HepG2 (cell line): ENCODE measurements at regions not wholly inside any gene's neighbourhood (a gene's known extent, or its start where the extent isn't known, plus 50 kb on each side); places are given as distances from the start of the nearest gene placed in this dataset.

Source experiments
- ATAC-seq: fragments of 200-7000 bp; cut with Tn5 transposase; 3 replicates; pipeline ENCODE4 v1.9.1; 2020; ENCODE audit warnings: mild to moderate bottlenecking, moderate library complexity
- BruUV-seq: library from RNA; stranded (reverse); fragments of 400-500 nt; replicated peaks from 2 replicates; lab custom pipeline; 2021; lab: Mats Ljungman, UMichigan
- CTCF ChIA-PET: fragments of 300-600 bp; formaldehyde crosslinking; extraction: SDS; loops from one replicate; lab custom pipeline; 2021; ENCODE audit warnings: low total read pairs, inconsistent platforms, low intra/inter-chr PET ratio; lab: Yijun Ruan, JAX
- POLR2A ChIA-PET: fragments of 350-600 bp; sonication (Branson Sonifier 250); formaldehyde crosslinking; loops from one replicate; lab custom pipeline; 2020; ENCODE audit warnings: antibody characterized with exemption, inconsistent platforms; lab: Yijun Ruan, JAX
- DNase-seq: peaks from one replicate; pipeline ENCODE4 v3.0.0-alpha.2; 2015; ENCODE audit warnings: low spot score
- FAIRE-seq: peaks from 3 replicates; lab custom pipeline; 2011; peaks lifted over from hg19 to GRCh38; lab: Jason Lieb, UNC
- H2AFZ ChIP-seq: one replicate; pipeline ENCODE4 v1.6.1; 2011; ENCODE audit warnings: low read length, inconsistent platforms
- H3K27ac ChIP-seq: fragments of 300-600 bp; 3 replicates; pipeline ENCODE4 v1.8.0; 2011; ENCODE audit warnings: mixed run types, mild to moderate bottlenecking, mixed read lengths, low read length, inconsistent platforms; ENCODE audit not compliant: insufficient read depth; ENCODE audit errors: extremely low read length
- H3K27me3 ChIP-seq, 2 experiments: fragments of 200-600 bp in 1 of 2; 2 replicates in 1 of 2; 3 replicates in 1 of 2; pipeline versions ENCODE4 v1.6.0 to v1.8.0; 2011; ENCODE audit warnings: low read length in 2 of 2, mild to moderate bottlenecking in 2 of 2, moderate library complexity in 2 of 2, inconsistent platforms in 1 of 2; ENCODE audit not compliant: insufficient read depth in 2 of 2, control insufficient read depth in 1 of 2
- H3K36me3 ChIP-seq, 2 experiments: fragments of 200-600 bp in 1 of 2; replicated peaks in 1 of 2; 2 replicates in 1 of 2; 3 replicates in 1 of 2; pipeline versions ENCODE4 v1.5.1 to v1.8.0; 2011; ENCODE audit warnings: low read length in 2 of 2, inconsistent platforms in 1 of 2; ENCODE audit not compliant: insufficient read depth in 2 of 2, control insufficient read depth in 1 of 2
- H3K4me1 ChIP-seq: 2 replicates; pipeline ENCODE4 v1.5.1; 2012; ENCODE audit warnings: low read length, inconsistent platforms; ENCODE audit not compliant: insufficient read depth
- H3K4me2 ChIP-seq: 2 replicates; pipeline ENCODE4 v1.6.0; 2011; ENCODE audit warnings: low read depth, low read length, inconsistent platforms
- H3K4me3 ChIP-seq, 3 experiments: fragments of 200-600 bp in 1 of 3; sonication (generic), shearing (Covaris generic) in 1 of 3; replicated peaks in 1 of 3; 2 replicates each; pipeline ENCODE4 v1.5.1; 2011 to 2016; ENCODE audit warnings: low read length in 3 of 3, inconsistent platforms in 2 of 3, low read depth in 2 of 3, mild to moderate bottlenecking in 2 of 3, control low read depth in 1 of 3, mixed read lengths in 1 of 3; ENCODE audit not compliant: insufficient read depth in 1 of 3
- H3K79me2 ChIP-seq: one replicate; pipeline ENCODE4 v1.6.1; 2011; ENCODE audit warnings: low read length, inconsistent platforms; ENCODE audit not compliant: insufficient read depth
- H3K9ac ChIP-seq: 2 replicates; pipeline ENCODE4 v1.6.0; 2011; ENCODE audit warnings: mild to moderate bottlenecking, low read depth, low read length, inconsistent platforms; ENCODE audit not compliant: insufficient read depth
- H3K9me3 ChIP-seq: 2 replicates; pipeline ENCODE4 v1.5.1; 2012; ENCODE audit warnings: mild to moderate bottlenecking, low read length
- H4K20me1 ChIP-seq: 2 replicates; pipeline ENCODE4 v1.6.0; 2011; ENCODE audit warnings: inconsistent platforms, mild to moderate bottlenecking, low read length, moderate library complexity; ENCODE audit not compliant: insufficient read depth
- MYC ChIP-seq: sonication (generic); formaldehyde crosslinking; IDR thresholded peaks from 2 replicates; pipeline ENCODE4 v1.9.0; 2021; ENCODE audit warnings: missing genetic modification reagents, borderline replicate concordance
- YY1 ChIP-seq: IDR thresholded peaks from 2 replicates; pipeline ENCODE4 v1.6.1; 2011; ENCODE audit warnings: low read length, low read depth, moderate library complexity, mild to moderate bottlenecking; ENCODE audit not compliant: insufficient read depth, insufficient replicate concordance
- ZC3H13 ChIP-seq: sonication (generic); formaldehyde crosslinking; IDR thresholded peaks from 2 replicates; pipeline ENCODE4 v1.8.1; 2023; ENCODE audit warnings: mild to moderate bottlenecking, missing genetic modification reagents, moderate library complexity
- ZNF44 ChIP-seq: sonication (generic); formaldehyde crosslinking; IDR thresholded peaks from 2 replicates; pipeline ENCODE4 v1.5.1; 2020; ENCODE audit warnings: mild to moderate bottlenecking, missing genetic modification reagents
- ZNF510 ChIP-seq: sonication (generic); formaldehyde crosslinking; IDR thresholded peaks from 2 replicates; pipeline ENCODE4 v1.4.0; 2020; ENCODE audit warnings: low read depth, mild to moderate bottlenecking, missing genetic modification reagents
- ZNF781 ChIP-seq: sonication (generic); formaldehyde crosslinking; IDR thresholded peaks from 2 replicates; pipeline ENCODE4 v1.5.1; 2020; ENCODE audit warnings: borderline replicate concordance, mild to moderate bottlenecking, missing genetic modification reagents; ENCODE audit errors: not compliant biosample characterization
- WGBS: methylation state at CpG from one replicate; pipeline ENCODE4 v1.1.6; 2017; ENCODE audit warnings: low lambda C conversion rate; 5-methylcytosine and 5-hydroxymethylcytosine counted together
- in situ Hi-C: cut with HindIII; loops from 2 replicates; pipeline ENCODE4 v1.10.0; 2017; ENCODE audit warnings: low pct_unique_long_range_greater_than_20kb; ENCODE audit not compliant: extremely low pct_ligation_motif_present
- intact Hi-C: fragments of 100-400 bp; cut with micrococcal nuclease; formaldehyde crosslinking; loops from one replicate; pipeline ENCODE4 v1.10.0; 2022; ENCODE audit not compliant: unreplicated experiment
- TF ChIP-seq, protein P1 (sequence below): IDR thresholded peaks from 2 replicates; pipeline ENCODE4 v1.6.1; 2016; ENCODE audit warnings: low read depth
- TF ChIP-seq, protein P2 (sequence below): sonication (generic); formaldehyde crosslinking; IDR thresholded peaks from 2 replicates; pipeline ENCODE4 v1.4.0; 2020; ENCODE audit warnings: mild to moderate bottlenecking, missing genetic modification reagents
- TF ChIP-seq, protein P3 (sequence below): sonication (generic); formaldehyde crosslinking; IDR thresholded peaks from 2 replicates; pipeline ENCODE4 v1.4.0; 2020; ENCODE audit warnings: mild to moderate bottlenecking, low read depth, missing genetic modification reagents

DNA sequence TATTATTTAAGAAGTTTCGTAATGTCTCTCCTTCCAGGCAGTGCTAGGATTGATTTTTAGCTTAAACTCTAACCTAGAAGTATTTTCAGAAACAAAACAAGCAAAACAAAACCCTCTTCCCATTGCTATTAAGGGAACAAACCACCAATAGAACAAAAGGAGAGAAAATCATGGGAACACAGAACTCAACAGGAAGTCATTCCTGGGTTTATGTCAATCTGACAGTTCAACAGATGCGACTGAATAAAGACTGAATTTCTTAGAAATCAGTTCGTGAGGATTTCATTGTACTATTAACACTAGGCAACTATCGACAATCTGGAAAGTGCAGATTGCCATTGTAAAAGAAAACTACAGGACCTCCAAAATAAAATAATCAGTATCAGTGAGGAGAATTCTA, 229.1 kb upstream of the SMIM31 start:
- Histone ChIP-seq H3K79me2 (no peaks in the 10 kb centered on the region), H3K36me3 (no peaks in the 10 kb centered on the region), H3K4me1 (no peaks in the 10 kb centered on the region), H4K20me1 (no peaks in the 10 kb centered on the region), H2AFZ (no peak overlapping the region), H3K4me3 (no peak overlapping the region), H3K9me3 (no peaks in the 10 kb centered on the region), H3K4me2 (no peak overlapping the region), H3K27ac (no peak overlapping the region), H3K27me3 (no peaks in the 10 kb centered on the region), H3K9ac (no peak overlapping the region)
- no TSS peak for BruUV-seq
- in situ Hi-C loops: no loop called here
- DNase-seq (no peak), FAIRE-seq (no peak), ATAC-seq (no peak)
- TF ChIP-seq MYC: no peak
- TF ChIP-seq, protein P1, sequence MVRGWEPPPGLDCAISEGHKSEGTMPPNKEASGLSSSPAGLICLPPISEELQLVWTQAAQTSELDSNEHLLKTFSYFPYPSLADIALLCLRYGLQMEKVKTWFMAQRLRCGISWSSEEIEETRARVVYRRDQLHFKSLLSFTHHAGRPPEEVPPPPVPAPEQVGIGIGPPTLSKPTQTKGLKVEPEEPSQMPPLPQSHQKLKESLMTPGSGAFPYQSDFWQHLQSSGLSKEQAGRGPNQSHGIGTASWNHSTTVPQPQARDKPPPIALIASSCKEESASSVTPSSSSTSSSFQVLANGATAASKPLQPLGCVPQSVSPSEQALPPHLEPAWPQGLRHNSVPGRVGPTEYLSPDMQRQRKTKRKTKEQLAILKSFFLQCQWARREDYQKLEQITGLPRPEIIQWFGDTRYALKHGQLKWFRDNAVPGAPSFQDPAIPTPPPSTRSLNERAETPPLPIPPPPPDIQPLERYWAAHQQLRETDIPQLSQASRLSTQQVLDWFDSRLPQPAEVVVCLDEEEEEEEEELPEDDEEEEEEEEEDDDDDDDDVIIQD: no peak
- TF ChIP-seq, protein P2, sequence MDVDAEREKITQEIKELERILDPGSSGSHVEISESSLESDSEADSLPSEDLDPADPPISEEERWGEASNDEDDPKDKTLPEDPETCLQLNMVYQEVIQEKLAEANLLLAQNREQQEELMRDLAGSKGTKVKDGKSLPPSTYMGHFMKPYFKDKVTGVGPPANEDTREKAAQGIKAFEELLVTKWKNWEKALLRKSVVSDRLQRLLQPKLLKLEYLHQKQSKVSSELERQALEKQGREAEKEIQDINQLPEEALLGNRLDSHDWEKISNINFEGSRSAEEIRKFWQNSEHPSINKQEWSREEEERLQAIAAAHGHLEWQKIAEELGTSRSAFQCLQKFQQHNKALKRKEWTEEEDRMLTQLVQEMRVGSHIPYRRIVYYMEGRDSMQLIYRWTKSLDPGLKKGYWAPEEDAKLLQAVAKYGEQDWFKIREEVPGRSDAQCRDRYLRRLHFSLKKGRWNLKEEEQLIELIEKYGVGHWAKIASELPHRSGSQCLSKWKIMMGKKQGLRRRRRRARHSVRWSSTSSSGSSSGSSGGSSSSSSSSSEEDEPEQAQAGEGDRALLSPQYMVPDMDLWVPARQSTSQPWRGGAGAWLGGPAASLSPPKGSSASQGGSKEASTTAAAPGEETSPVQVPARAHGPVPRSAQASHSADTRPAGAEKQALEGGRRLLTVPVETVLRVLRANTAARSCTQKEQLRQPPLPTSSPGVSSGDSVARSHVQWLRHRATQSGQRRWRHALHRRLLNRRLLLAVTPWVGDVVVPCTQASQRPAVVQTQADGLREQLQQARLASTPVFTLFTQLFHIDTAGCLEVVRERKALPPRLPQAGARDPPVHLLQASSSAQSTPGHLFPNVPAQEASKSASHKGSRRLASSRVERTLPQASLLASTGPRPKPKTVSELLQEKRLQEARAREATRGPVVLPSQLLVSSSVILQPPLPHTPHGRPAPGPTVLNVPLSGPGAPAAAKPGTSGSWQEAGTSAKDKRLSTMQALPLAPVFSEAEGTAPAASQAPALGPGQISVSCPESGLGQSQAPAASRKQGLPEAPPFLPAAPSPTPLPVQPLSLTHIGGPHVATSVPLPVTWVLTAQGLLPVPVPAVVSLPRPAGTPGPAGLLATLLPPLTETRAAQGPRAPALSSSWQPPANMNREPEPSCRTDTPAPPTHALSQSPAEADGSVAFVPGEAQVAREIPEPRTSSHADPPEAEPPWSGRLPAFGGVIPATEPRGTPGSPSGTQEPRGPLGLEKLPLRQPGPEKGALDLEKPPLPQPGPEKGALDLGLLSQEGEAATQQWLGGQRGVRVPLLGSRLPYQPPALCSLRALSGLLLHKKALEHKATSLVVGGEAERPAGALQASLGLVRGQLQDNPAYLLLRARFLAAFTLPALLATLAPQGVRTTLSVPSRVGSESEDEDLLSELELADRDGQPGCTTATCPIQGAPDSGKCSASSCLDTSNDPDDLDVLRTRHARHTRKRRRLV (CRISPR knock-in tag): no peak
- no peak for TF ChIP-seq YY1
- no peak for TF ChIP-seq ZC3H13 (CRISPR knock-in tag)
- no peak for TF ChIP-seq ZNF510
- TF ChIP-seq, protein P3, sequence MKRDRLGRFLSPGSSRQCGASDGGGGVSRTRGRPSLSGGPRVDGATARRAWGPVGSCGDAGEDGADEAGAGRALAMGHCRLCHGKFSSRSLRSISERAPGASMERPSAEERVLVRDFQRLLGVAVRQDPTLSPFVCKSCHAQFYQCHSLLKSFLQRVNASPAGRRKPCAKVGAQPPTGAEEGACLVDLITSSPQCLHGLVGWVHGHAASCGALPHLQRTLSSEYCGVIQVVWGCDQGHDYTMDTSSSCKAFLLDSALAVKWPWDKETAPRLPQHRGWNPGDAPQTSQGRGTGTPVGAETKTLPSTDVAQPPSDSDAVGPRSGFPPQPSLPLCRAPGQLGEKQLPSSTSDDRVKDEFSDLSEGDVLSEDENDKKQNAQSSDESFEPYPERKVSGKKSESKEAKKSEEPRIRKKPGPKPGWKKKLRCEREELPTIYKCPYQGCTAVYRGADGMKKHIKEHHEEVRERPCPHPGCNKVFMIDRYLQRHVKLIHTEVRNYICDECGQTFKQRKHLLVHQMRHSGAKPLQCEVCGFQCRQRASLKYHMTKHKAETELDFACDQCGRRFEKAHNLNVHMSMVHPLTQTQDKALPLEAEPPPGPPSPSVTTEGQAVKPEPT (CRISPR knock-in tag): no peak
- no peak for TF ChIP-seq ZNF44 (CRISPR knock-in tag)
- TF ChIP-seq ZNF781 (CRISPR knock-in tag): no peak
- 0% methylated on average over 4 of the region's 4 CpGs for WGBS
- intact Hi-C loops: no loop called here
- CTCF ChIA-PET: no interaction called here
- POLR2A ChIA-PET: no interaction called here
